ENCODE measurements at regions not wholly inside any gene's neighbourhood (a gene's known extent, or its start where the extent isn't known, plus 50 kb on each side); places are given as distances from the start of the nearest gene placed in this dataset.

GRCh38 chr1:193366764-193367507 lies 180.5 kb upstream of the B3GALT2 start:
- no peak for TF ChIP-seq SMAD1 (IDR thresholded peaks at IDR 0.05; ENCODE audit: low read depth, partially characterized antibody)
- TF ChIP-seq GATAD2B (conservative IDR thresholded peaks at IDR 0.05; ENCODE audit: low read depth) = no peak
- no peak for TF ChIP-seq MEF2A (IDR thresholded peaks at IDR 0.05; ENCODE audit: insufficient read depth, low read depth, low read length)
- TF ChIP-seq HDGF (IDR thresholded peaks at IDR 0.05) = no peak
- TF ChIP-seq SKIL (IDR thresholded peaks at IDR 0.05; ENCODE audit: low read depth, poor library complexity, severe bottlenecking) = no peak
- no peak for TF ChIP-seq CEBPB (IDR thresholded peaks at IDR 0.05; ENCODE audit: borderline replicate concordance in 1 of 2, low read depth in 2 of 2, low read length in 2 of 2)
- TF ChIP-seq ETV6 (conservative IDR thresholded peaks at IDR 0.05 in 1 of 2, IDR thresholded peaks at IDR 0.05 in 1 of 2; ENCODE audit: borderline replicate concordance in 1 of 2, low read depth in 1 of 2) = no peak
- TF ChIP-seq CREM (IDR thresholded peaks at IDR 0.05; ENCODE audit: low read depth) = no peak
- TF ChIP-seq ZNF207 (IDR thresholded peaks at IDR 0.05; ENCODE audit: borderline replicate concordance) = no peak
- TF ChIP-seq MAX (IDR thresholded peaks at IDR 0.05; ENCODE audit: low read depth, low read length) = no peak
- TF ChIP-seq HSF1 (IDR thresholded peaks at IDR 0.05; ENCODE audit: low read depth, low read length) = no peak
- TF ChIP-seq RELA (IDR thresholded peaks at IDR 0.05; ENCODE audit: borderline replicate concordance, partially characterized antibody) = no peak
- no peak for TF ChIP-seq PAX5 (IDR thresholded peaks at IDR 0.05; ENCODE audit: borderline replicate concordance, low read depth, low read length)
- TF ChIP-seq LARP7 (IDR thresholded peaks at IDR 0.05) = no peak
- TF ChIP-seq USF2 (IDR thresholded peaks at IDR 0.05; ENCODE audit: borderline replicate concordance, low read depth, low read length) = no peak
- no peak overlapping the region for H3K27ac ChIP-seq (ENCODE audit: control insufficient read depth, insufficient read depth)
- H3K79me2 ChIP-seq (ENCODE audit: control insufficient read depth, insufficient read depth, low read length) = no peaks in the 10 kb centered on the region
- no peak for DNase-seq (ENCODE audit: low read depth, low spot score)
- no peak for FAIRE-seq
- no peaks in the 10 kb centered on the region for H3K9me3 ChIP-seq (replicated peaks; ENCODE audit: control insufficient read depth, insufficient read depth, low read length)
- no peak overlapping the region for H3K9ac ChIP-seq (ENCODE audit: control insufficient read depth, insufficient read depth, low read length)
- H3K36me3 ChIP-seq (ENCODE audit: control insufficient read depth in 2 of 2, insufficient read depth in 2 of 2, low read length in 1 of 2) = no peaks in the 10 kb centered on the region
- in situ Hi-C loops (cut with MboI) (no loop called here), intact Hi-C loops (cut with micrococcal nuclease; ENCODE audit: unreplicated experiment) (no loop called here)
- no peak overlapping the region for H3K4me2 ChIP-seq (ENCODE audit: control insufficient read depth, insufficient read depth)
- ChIA-PET RAD21 (ENCODE audit: unreplicated experiment) (interaction anchor here (0.7 kb wide), 1 partner anchor 14 kb away, joined by 3 read pairs; no protein-coding TSS in a partner anchor), SMC1A (ENCODE audit: uncharacterized antibody, unreplicated experiment) (no interaction called here), POLR2A (no interaction called here), CTCF (no interaction called here)
- no peak overlapping the region for H3K4me3 ChIP-seq
- no TSS peak for BruUV-seq (replicated peaks)
- no CpG with 5 or more reads among the region's 1 CpG for WGBS (ENCODE audit: insufficient coverage, insufficient replicate concordance, low lambda C conversion rate, missing lambda C conversion rate)
- no peaks in the 10 kb centered on the region for H4K20me1 ChIP-seq (ENCODE audit: control insufficient read depth, insufficient read depth)
- H3K4me1 ChIP-seq (ENCODE audit: control insufficient read depth, insufficient read depth, low read length) = no peaks in the 10 kb centered on the region
- H2AFZ ChIP-seq (ENCODE audit: control insufficient read depth, low read depth, low read length) = no peak overlapping the region
- no peak for ATAC-seq
- no peaks in the 10 kb centered on the region for H3K27me3 ChIP-seq (replicated peaks in 1 of 2; ENCODE audit: control insufficient read depth in 2 of 2, insufficient read depth in 2 of 2, low read length in 1 of 2)
